ENCODE measurements at regions not wholly inside any gene's neighbourhood (a gene's known extent, or its start where the extent isn't known, plus 50 kb on each side); places are given as distances from the start of the nearest gene placed in this dataset.

DNA sequence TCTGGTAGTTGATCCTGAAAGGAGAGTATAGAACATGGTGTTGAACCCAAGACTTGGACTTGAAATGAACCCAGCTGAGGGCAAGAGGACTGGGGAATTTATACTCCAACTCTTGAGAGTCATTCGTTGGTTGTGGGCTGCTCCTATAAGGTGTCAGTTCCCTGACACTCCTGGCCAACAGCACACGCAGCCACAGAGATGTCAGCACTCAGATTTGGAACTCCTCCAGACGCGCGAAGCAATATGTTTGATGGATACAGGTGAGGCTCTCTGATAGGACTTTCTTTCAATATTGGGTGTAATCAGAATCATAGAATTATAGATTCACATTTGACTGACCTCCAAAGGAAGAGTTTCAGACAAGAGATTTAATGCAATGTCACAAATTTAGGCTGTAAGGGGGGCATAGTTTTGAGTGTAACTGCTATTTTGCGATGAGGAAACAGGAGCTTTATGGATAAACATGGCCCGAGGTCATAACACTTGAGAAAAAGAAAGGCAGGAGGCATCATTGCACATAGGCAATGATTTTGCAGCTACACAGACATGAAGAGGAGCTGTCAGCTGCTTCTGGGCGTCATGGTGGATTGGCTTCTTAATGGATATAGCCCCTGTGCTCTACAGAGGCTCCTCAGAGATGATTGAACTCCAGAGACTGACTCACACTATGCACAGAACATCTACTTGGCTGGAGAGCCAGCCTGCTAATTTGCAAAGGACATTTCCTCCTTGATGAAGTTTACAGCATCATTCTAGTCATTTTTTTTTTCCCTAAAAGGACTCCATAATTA, 569.2 kb upstream of the RGMA start:
- no peaks in the 10 kb centered on the region for H3K9me3 ChIP-seq
- DNase-seq (ENCODE audit: low spot score in 2 of 2), result no peak
- TF ChIP-seq, protein P1, sequence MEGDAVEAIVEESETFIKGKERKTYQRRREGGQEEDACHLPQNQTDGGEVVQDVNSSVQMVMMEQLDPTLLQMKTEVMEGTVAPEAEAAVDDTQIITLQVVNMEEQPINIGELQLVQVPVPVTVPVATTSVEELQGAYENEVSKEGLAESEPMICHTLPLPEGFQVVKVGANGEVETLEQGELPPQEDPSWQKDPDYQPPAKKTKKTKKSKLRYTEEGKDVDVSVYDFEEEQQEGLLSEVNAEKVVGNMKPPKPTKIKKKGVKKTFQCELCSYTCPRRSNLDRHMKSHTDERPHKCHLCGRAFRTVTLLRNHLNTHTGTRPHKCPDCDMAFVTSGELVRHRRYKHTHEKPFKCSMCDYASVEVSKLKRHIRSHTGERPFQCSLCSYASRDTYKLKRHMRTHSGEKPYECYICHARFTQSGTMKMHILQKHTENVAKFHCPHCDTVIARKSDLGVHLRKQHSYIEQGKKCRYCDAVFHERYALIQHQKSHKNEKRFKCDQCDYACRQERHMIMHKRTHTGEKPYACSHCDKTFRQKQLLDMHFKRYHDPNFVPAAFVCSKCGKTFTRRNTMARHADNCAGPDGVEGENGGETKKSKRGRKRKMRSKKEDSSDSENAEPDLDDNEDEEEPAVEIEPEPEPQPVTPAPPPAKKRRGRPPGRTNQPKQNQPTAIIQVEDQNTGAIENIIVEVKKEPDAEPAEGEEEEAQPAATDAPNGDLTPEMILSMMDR (IDR thresholded peaks at IDR 0.05), result no peak
- H3K27me3 ChIP-seq, result no peaks in the 10 kb centered on the region
- intact Hi-C loops (cut with DNase I), result no loop called here
- no peaks in the 10 kb centered on the region for H3K4me1 ChIP-seq
- H3K36me3 ChIP-seq, result no peaks in the 10 kb centered on the region
- no peak overlapping the region for H3K4me3 ChIP-seq
- no peak overlapping the region for H3K27ac ChIP-seq

DNA sequence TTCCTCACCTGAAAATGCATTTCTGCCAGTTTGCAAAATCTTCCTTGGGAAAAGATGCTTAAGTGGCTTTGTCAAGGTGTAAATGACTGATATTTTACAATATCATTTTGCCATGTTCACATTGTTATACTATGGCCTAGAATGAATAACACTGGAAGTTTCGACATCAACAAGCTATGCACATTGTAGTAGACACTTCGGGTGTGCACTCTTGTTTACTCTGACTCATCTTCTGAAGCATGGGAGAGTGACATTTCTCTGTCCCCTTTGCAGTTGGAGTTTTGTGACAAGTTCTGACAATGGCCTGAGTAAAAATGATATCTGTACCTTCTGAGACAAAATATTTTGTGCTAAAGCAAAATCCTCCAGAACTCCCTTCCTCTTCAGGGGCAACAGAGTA, 567.0 kb upstream of the RGMA start:
- Histone ChIP-seq H3K27ac (no peak overlapping the region), H3K4me1 (no peaks in the 10 kb centered on the region), H3K9me3 (no peaks in the 10 kb centered on the region), H3K36me3 (no peaks in the 10 kb centered on the region), H3K27me3 (no peaks in the 10 kb centered on the region), H3K4me3 (no peak overlapping the region)
- no peak for DNase-seq (ENCODE audit: low spot score in 2 of 2)
- TF ChIP-seq, protein P1 (IDR thresholded peaks at IDR 0.05), result no peak
- intact Hi-C loops (cut with DNase I), result no loop called here

DNA sequence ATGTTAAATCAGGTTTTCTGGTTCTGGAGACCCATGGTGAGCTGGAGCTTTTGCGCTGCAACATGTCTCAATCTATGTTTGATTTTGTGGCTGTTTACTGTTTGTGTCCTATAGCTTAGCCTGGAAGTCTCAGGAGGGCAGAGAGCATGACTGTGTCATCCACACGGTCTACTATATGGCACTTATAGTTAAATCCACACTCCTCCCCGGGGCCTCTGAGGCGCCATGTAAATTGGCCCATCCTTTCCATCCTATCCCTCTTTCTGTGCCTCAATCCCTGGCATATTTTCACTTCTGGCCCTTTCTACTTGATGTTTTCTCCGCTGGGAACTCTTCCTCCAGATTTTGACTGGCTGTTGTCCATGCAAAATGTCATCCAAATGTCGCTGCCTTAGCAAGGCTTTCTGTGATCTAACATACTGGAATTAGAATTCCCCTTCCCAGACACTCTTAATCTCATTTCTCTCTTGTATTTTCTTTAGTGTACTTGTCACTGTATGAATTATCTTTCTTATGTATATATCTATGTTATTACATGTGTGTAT, 560.8 kb upstream of the RGMA start:
- Histone ChIP-seq H3K9me3 (no peaks in the 10 kb centered on the region), H3K27ac (no peak overlapping the region), H3K27me3 (no peaks in the 10 kb centered on the region), H3K4me3 (no peak overlapping the region), H3K4me1 (no peaks in the 10 kb centered on the region), H3K36me3 (no peaks in the 10 kb centered on the region)
- intact Hi-C loops (cut with DNase I), result no loop called here
- TF ChIP-seq, protein P1 (IDR thresholded peaks at IDR 0.05), result no peak
- DNase-seq (ENCODE audit: low spot score in 2 of 2), result no peak

DNA sequence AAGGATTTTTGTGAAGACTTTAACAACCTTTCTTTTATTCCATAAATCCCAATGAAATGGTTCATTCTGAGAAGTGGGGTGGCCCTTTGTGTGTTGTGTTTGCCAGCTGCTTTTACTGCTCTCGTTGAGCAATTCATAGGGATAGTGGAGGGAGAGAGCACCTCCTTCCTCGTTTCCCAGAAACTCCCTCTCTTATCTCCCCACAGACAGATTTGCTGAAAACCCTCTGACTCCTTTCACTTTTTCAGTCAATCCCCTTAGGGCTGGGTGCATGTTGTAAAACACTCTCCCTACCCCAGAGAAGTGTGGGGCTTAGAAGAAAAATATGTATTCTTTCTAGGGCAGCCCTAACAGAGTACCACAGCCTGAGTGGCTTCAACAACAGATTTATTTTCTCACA, 557.2 kb upstream of the RGMA start:
- Histone ChIP-seq H3K9me3 (no peaks in the 10 kb centered on the region), H3K4me1 (no peaks in the 10 kb centered on the region), H3K36me3 (no peaks in the 10 kb centered on the region), H3K4me3 (no peak overlapping the region), H3K27ac (no peak overlapping the region), H3K27me3 (no peaks in the 10 kb centered on the region)
- intact Hi-C loops (cut with DNase I), result no loop called here
- TF ChIP-seq, protein P1 (IDR thresholded peaks at IDR 0.05), result no peak
- no peak for DNase-seq (ENCODE audit: low spot score in 2 of 2)

DNA sequence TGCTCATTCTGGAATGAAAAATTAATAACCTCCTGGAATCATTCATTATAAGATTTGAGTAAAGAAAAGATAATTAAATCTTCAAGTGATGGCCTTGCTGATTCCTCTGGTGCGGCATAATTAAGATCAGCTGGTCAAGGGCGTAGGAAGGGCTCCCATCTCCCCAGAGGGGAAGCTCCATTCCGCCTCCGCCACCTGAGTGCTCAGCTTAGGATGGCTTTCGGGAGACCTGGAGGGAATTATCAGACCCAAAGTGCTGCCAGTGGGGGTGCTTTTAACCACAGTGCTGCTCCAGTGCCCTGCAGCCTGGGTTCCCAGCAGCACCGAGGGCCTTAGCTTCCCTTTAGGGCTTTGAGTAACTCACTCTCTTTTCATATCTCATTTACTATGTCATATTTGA, 556.6 kb upstream of the RGMA start:
- no peaks in the 10 kb centered on the region for H3K4me1 ChIP-seq
- H3K27me3 ChIP-seq, result no peaks in the 10 kb centered on the region
- intact Hi-C loops (cut with DNase I), result no loop called here
- no peak overlapping the region for H3K4me3 ChIP-seq
- TF ChIP-seq, protein P1 (IDR thresholded peaks at IDR 0.05), result no peak
- H3K9me3 ChIP-seq, result no peaks in the 10 kb centered on the region
- H3K36me3 ChIP-seq, result no peaks in the 10 kb centered on the region
- no peak overlapping the region for H3K27ac ChIP-seq
- no peak for DNase-seq (ENCODE audit: low spot score in 2 of 2)

All from ascending aorta (tissue), 2 donors.